Urinary bladder (tissue), 3 donors: ENCODE measurements at regions not wholly inside any gene's neighbourhood (a gene's known extent, or its start where the extent isn't known, plus 50 kb on each side); places are given as distances from the start of the nearest gene placed in this dataset.

Experiments
- DNase-seq: peaks from one replicate; pipeline ENCODE4 v3.0.0-alpha.2; 2015; ENCODE audit errors: extremely low spot score
- H3K27ac ChIP-seq: one replicate; pipeline ENCODE4 v1.5.1; 2013; ENCODE audit warnings: low read depth, mild to moderate bottlenecking, moderate library complexity
- H3K36me3 ChIP-seq: one replicate; pipeline ENCODE4 v1.6.1; 2013; ENCODE audit warnings: mild to moderate bottlenecking, moderate library complexity; ENCODE audit not compliant: insufficient read depth
- H3K4me1 ChIP-seq: one replicate; pipeline ENCODE4 v1.6.1; 2013; ENCODE audit warnings: mild to moderate bottlenecking, moderate library complexity; ENCODE audit not compliant: insufficient read depth
- H3K4me3 ChIP-seq: one replicate; pipeline ENCODE4 v1.5.1; 2013; ENCODE audit warnings: low read depth, low read length
- WGBS: extraction: QIAGEN DNeasy Blood & Tissue Kit; methylation state at CpG from one replicate; pipeline ENCODE4 v1.1.7; 2013; 5-methylcytosine and 5-hydroxymethylcytosine counted together
- donor health status: healthy with polysubstance abuse.
- donor health status: healthy.

DNA sequence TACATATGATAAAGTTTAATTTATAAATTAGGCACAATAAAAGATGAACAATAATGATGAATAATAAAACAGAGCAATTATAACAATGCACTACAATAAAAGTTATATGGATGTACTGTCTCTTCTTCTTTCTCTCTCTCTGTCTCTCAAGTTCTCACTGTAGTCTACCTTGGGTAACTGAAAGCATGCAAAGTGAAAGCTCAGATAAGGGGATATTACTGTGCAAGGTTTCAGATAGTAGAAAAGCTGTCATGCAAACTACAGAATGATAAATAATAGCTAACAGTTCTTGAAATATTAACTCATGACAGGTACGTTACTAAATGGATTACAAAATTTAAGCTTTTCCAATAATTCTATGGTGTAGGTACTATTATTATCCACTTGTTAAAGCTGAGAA is 311.9 kb upstream of the PRDM1 start:
- Histone ChIP-seq H3K36me3 (no peaks in the 10 kb centered on the region), H3K27ac (no peak overlapping the region), H3K4me3 (no peak overlapping the region), H3K4me1 (no peaks in the 10 kb centered on the region)
- WGBS = 82% methylated on average over 1 of the region's 1 CpG
- no peak for DNase-seq

DNA sequence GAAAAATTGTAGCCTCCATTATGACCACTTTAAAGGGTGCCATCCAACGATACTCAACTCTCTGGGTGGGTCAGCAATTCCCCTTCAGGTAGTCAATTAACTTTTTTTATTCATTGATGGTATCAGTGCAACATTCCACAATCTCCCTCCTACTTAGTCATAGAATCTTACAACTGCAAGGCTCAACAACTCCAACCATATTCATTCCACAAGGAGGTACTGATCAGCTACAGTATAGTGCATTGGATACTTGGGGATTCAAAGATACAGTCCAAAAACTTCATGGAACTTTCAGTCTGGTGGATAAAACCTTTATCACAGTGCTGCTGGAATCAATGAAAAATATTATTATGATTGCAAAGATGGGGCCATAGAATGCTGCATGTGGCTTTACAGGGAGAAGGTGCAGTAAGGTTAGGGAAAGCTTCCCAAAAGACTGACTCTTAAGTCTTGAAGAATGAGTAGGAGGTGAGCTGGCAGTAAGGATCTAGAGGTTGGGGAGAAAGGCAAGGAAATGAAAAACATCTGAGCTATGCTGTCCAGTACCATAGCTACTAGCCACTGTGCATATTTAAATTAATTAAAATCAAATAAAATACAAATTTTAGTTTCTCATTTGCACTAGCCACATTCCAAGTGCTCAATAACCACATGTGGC is 314.7 kb upstream of the PRDM1 start:
- no peaks in the 10 kb centered on the region for H3K36me3 ChIP-seq
- DNase-seq = no peak
- H3K27ac ChIP-seq = no peak overlapping the region
- WGBS = 88% methylated on average over 1 of the region's 1 CpG
- no peaks in the 10 kb centered on the region for H3K4me1 ChIP-seq
- no peak overlapping the region for H3K4me3 ChIP-seq

DNA sequence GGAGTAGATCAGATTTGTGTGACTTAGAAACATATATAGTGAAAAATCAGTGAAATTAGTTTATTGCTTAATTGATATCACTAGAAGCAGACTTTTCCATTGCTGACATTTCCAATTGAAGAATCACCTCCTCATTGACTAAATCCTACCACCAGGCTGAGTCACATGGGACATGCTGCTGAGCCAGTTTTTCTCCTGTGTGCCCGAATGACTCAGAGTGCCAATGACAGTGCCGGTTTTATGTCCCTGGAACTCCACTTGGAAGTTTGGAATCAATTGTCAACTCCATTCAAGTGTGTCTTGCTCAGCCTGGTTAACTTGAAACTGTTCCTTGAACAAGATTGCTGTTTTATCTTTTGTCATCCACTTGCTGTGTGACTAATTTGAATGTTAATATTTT is 316.1 kb upstream of the PRDM1 start:
- Histone ChIP-seq H3K36me3 (no peaks in the 10 kb centered on the region), H3K4me1 (no peaks in the 10 kb centered on the region), H3K27ac (no peak overlapping the region), H3K4me3 (no peak overlapping the region)
- 91% methylated on average over 2 of the region's 2 CpGs for WGBS
- DNase-seq = no peak

DNA sequence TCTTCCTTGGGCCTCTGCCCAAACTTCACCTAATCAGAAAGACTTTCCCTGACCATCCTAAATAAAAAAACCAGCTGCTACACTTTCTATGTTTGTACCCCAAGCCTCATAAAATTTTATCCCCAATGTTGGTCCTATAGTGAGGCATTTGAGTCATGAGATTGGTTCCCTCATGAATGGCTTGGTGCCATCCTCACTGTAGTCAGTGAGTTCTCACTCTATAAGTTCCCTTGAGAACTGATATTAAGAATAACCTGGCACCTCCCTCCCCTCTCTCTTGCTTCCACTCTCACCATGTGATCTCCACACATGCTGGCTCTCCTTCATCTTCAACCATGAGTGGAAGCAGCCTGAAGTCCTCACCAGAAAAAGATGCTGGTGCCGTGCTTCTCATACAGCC is 316.9 kb upstream of the PRDM1 start:
- 93% methylated on average over 1 of the region's 1 CpG for WGBS
- no peak overlapping the region for H3K27ac ChIP-seq
- DNase-seq = no peak
- no peaks in the 10 kb centered on the region for H3K36me3 ChIP-seq
- no peak overlapping the region for H3K4me3 ChIP-seq
- H3K4me1 ChIP-seq = no peaks in the 10 kb centered on the region

DNA sequence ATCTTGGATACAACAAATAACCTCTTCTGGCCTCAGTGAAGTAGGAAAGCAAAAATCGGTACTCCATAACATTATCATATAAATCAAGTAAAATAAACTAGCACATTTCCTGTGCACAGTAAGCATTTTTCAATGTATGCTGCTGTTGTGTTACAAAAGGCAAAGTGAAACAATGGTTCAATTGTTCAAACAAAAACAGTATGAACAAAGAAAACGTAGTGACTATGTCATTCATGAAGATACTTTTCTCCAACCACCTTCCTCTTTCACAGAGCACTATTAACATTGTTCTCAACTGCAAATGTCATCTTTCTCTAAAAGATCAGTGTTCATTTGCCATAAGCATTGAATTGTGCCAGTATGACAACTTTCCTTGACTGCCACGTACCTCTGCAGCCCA is 318.6 kb upstream of the PRDM1 start:
- Histone ChIP-seq H3K36me3 (no peaks in the 10 kb centered on the region), H3K4me1 (no peaks in the 10 kb centered on the region), H3K27ac (no peak overlapping the region), H3K4me3 (no peak overlapping the region)
- no peak for DNase-seq
- 85% methylated on average over 3 of the region's 3 CpGs for whole genome bisulfite sequencing

DNA sequence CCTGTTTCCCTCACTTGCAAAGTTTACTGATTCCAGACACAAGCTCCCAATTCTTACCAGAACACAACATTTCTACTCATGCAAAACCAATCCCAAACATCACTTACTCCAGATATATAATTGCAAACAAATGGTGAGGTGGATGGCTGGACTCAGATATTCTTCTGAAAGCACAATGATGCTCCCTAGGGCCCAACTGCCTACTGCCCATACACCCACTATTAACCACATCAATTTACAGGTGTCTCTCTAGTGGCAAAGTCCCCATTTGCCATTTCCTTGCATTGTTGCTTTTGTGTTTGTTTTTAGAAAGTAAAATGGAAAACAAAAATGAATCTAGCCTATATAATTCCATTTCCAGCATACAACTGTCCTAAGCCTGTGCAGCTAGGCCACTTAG is 320.9 kb upstream of the PRDM1 start:
- Histone ChIP-seq H3K36me3 (no peaks in the 10 kb centered on the region), H3K4me3 (no peak overlapping the region), H3K27ac (no peak overlapping the region), H3K4me1 (no peaks in the 10 kb centered on the region)
- DNase-seq = no peak

DNA sequence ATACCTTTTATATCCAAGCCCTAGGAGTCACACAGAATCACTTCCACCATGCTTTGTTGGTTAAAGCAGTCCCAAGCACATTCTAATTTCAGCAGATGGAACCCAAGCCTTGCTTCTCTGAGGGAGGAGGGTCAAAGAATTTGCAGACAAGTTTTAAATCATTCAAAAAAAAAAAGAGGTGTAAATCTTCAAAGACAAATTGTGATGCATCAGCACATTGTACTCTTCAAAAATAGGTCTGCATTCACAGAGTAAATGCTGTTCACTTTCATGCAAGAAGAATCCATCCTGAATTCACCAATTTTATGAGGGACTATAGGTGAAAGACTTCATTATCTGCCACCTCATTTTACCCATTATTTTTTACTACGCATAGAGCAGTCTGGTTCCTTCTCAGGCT is 321.8 kb upstream of the PRDM1 start:
- Histone ChIP-seq H3K4me3 (no peak overlapping the region), H3K36me3 (no peaks in the 10 kb centered on the region), H3K27ac (no peak overlapping the region), H3K4me1 (no peaks in the 10 kb centered on the region)
- no peak for DNase-seq
- WGBS = 96% methylated on average over 1 of the region's 1 CpG

DNA sequence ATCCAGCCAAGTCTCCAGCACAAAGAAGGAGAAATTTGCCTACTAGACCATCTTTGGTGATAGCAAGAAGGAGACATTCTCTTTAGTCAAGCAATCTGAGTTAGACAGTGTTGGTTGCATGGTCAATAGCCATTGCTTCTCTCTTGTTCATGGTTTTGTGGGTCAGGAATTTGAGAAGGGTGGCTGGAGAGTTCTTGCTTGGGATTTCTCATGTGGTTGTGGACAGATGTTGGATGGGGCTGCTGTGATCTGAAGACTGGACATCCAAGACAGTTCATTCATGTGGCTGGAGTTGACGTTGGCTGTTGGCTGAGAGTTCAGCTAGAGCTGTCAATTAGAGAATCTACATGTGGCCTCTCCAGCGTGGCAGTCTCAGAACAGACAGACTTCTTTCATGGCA is 322.3 kb upstream of the PRDM1 start:
- Histone ChIP-seq H3K4me1 (no peaks in the 10 kb centered on the region), H3K36me3 (no peaks in the 10 kb centered on the region), H3K4me3 (no peak overlapping the region), H3K27ac (no peak overlapping the region)
- DNase-seq = no peak
- 88% methylated on average over 2 of the region's 2 CpGs for WGBS

DNA sequence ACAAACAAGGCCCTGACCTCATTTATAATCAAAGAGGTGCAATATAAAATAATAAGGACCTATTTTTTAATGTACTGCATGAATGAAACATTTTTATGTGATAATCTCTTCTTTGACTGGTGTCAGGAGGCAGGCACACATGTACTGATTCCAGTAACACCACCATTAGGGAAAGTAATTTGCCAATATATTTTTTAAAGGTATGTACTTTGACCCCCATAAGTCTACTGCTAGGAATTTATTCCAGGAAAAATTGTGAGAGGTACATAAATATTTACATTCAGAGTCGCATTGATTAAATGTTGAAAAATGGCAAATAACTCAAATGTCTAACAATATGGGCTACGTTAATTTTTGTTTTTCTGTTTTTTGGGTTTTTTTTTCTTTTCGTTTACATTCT is 325.4 kb upstream of the PRDM1 start:
- H3K27ac ChIP-seq = no peak overlapping the region
- DNase-seq = no peak
- H3K4me1 ChIP-seq = no peaks in the 10 kb centered on the region
- no peak overlapping the region for H3K4me3 ChIP-seq
- H3K36me3 ChIP-seq = no peaks in the 10 kb centered on the region
- WGBS = 89% methylated on average over 3 of the region's 3 CpGs

DNA sequence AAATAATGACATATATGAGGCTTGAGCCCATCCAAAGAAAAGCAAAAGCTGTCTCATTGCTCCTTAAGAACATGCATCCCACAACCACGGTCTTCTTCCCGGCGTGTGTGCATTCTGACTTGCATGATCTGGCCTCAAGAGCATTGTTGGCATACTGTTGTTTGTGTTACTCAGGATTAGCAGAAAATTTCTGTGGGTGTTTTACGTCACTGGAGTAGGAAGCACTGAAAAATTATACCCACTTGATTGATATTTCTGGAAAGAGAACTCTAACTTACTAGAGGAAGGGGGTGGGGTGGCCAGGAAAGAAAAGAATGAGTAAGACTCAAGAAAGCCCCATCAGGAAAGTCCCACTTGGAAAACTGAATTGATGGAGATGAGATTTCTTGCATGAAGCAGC is 326.2 kb upstream of the PRDM1 start:
- Histone ChIP-seq H3K27ac (no peak overlapping the region), H3K4me3 (no peak overlapping the region), H3K36me3 (no peaks in the 10 kb centered on the region), H3K4me1 (no peaks in the 10 kb centered on the region)
- DNase-seq = no peak
- 60% methylated on average over 4 of the region's 4 CpGs for WGBS

GRCh38 chr6:105759015-105759414 is 327.1 kb upstream of the PRDM1 start:
- DNase-seq = no peak
- Histone ChIP-seq H3K4me3 (no peak overlapping the region), H3K4me1 (no peaks in the 10 kb centered on the region), H3K36me3 (no peaks in the 10 kb centered on the region), H3K27ac (no peak overlapping the region)
- WGBS = 93% methylated on average over 2 of the region's 2 CpGs

DNA sequence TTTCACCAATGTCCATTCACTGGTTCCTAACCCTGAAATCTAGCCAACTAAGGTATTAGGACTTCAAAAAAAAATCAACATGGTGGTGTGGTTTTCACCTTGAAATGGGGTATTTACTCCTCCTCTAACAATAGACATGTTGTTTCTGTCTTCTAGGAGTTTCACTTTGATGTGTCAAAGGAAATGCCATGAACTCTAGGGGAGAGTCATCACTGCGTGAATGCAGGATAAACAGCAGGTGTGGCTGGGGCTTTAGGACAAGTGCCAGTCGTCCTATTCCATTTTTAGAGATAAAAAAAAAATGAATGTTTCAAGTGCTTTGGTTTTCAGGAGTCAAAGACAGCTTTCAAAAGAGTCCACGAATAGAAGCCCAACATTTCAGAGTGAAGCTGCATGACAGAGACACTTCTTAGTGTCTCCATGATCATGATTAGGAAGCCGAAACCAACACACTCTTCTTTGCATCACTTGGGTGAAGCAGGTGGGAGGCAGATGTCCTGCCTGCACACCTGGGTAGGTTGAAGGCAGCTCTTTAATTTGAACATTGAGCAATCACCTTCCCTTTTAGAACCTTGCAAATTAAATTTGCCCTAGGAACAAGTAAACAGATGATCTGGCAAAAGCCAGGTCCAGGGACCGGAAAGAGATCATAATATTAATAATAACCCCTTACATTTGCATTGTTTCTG is 328.5 kb upstream of the PRDM1 start:
- Histone ChIP-seq H3K36me3 (no peaks in the 10 kb centered on the region), H3K4me3 (no peak overlapping the region), H3K4me1 (no peaks in the 10 kb centered on the region), H3K27ac (no peak overlapping the region)
- no peak for DNase-seq
- WGBS = 79% methylated on average over 5 of the region's 5 CpGs

- 96% methylated on average over 4 of the region's 4 CpGs for WGBS
Measured at GRCh38 chr6:105755885-105756284, 330.3 kb upstream of the PRDM1 start.

GRCh38 chr6:105753620-105754211 is 332.4 kb upstream of the PRDM1 start:
- 48% methylated on average over 6 of the region's 6 CpGs for whole genome bisulfite sequencing
- Histone ChIP-seq H3K4me1 (no peaks in the 10 kb centered on the region), H3K27ac (no peak overlapping the region), H3K4me3 (no peak overlapping the region), H3K36me3 (no peaks in the 10 kb centered on the region)
- no peak for DNase-seq

More at GRCh38 chr6:105755885-105756284, 330.3 kb upstream of the PRDM1 start:
- H3K36me3 ChIP-seq = no peaks in the 10 kb centered on the region
- H3K4me3 ChIP-seq = no peak overlapping the region
- no peak for DNase-seq
- H3K27ac ChIP-seq = no peak overlapping the region
- no peaks in the 10 kb centered on the region for H3K4me1 ChIP-seq
